Naive thymus-derived CD4-positive, alpha-beta T cell (primary cell): ENCODE measurements at regions not wholly inside any gene's neighbourhood (a gene's known extent, or its start where the extent isn't known, plus 50 kb on each side); places are given as distances from the start of the nearest gene placed in this dataset.

Experiments used
- ATAC-seq: fragments of 150-1000 bp; cut with Tn5 transposase; 2 replicates; pipeline ENCODE4 v1.10.0; 2021; ENCODE audit warnings: mild to moderate bottlenecking, moderate library complexity
- CTCF ChIA-PET: fragments of 350-600 bp; sonication (Branson Sonifier 250); formaldehyde crosslinking; loops from one replicate; lab custom pipeline; 2021; ENCODE audit warnings: antibody characterized with exemption; lab: Charles Lee
- POLR2A ChIA-PET: fragments of 350-600 bp; sonication (Branson Sonifier 250); formaldehyde crosslinking; loops from one replicate; lab custom pipeline; 2021; ENCODE audit warnings: antibody characterized with exemption, inconsistent platforms; lab: Charles Lee
- DNase-seq, 9 donors: peaks; one replicate each; pipeline versions ENCODE4 v3.0.0 to v3.0.0-alpha.2; 2020 to 2022; ENCODE audit warnings: mixed read lengths in 1 of 9
- H3K27ac ChIP-seq: one replicate; pipeline ENCODE4 v1.7.0; 2013; ENCODE audit warnings: mild to moderate bottlenecking, low read depth, low read length, moderate library complexity
- H3K27me3 ChIP-seq, 2 donors: one replicate each; pipeline ENCODE4 v1.7.0; 2013; ENCODE audit warnings: low read length in 2 of 2, mild to moderate bottlenecking in 2 of 2, moderate library complexity in 2 of 2; ENCODE audit not compliant: control insufficient read depth in 2 of 2, insufficient read depth in 2 of 2
- H3K36me3 ChIP-seq, 3 experiments: 1 replicate in 2 of 3; 2 replicates in 1 of 3; pipeline ENCODE4 v1.7.0; 2013; ENCODE audit warnings: low read length in 3 of 3, mild to moderate bottlenecking in 3 of 3, moderate library complexity in 1 of 3; ENCODE audit not compliant: insufficient read depth in 3 of 3, control insufficient read depth in 2 of 3
- H3K4me1 ChIP-seq, 2 donors: one replicate each; pipeline ENCODE4 v1.7.0; 2013; ENCODE audit warnings: low read length in 2 of 2, mild to moderate bottlenecking in 2 of 2, moderate library complexity in 1 of 2; ENCODE audit not compliant: control insufficient read depth in 2 of 2, insufficient read depth in 2 of 2
- H3K4me3 ChIP-seq: 2 replicates; pipeline ENCODE4 v1.7.0; 2013; ENCODE audit warnings: mild to moderate bottlenecking, low read length
- H3K9me3 ChIP-seq, 3 experiments: 1 replicate in 2 of 3; 2 replicates in 1 of 3; pipeline ENCODE4 v1.7.0; 2013; ENCODE audit warnings: low read length in 3 of 3; ENCODE audit not compliant: control insufficient read depth in 2 of 3
- H3K27ac Mint-ChIP-seq, 9 donors: one replicate each; pipeline ENCODE4 v1.8.0; 2020 to 2022; ENCODE audit warnings: mixed read lengths in 9 of 9, mild to moderate bottlenecking in 8 of 9, moderate library complexity in 5 of 9, inconsistent platforms in 2 of 9
- H3K27me3 Mint-ChIP-seq, 5 donors: one replicate each; pipeline ENCODE4 v1.8.0; 2021 to 2022; ENCODE audit warnings: mixed read lengths in 5 of 5, mild to moderate bottlenecking in 1 of 5
- H3K36me3 Mint-ChIP-seq, 5 donors: one replicate each; pipeline ENCODE4 v1.8.0; 2020 to 2022; ENCODE audit warnings: mixed read lengths in 5 of 5, mild to moderate bottlenecking in 3 of 5, inconsistent platforms in 1 of 5
- H3K4me1 Mint-ChIP-seq, 7 donors: one replicate each; pipeline ENCODE4 v1.8.0; 2020 to 2022; ENCODE audit warnings: mixed read lengths in 7 of 7, mild to moderate bottlenecking in 3 of 7, inconsistent platforms in 1 of 7
- H3K4me3 Mint-ChIP-seq, 10 donors: one replicate each; pipeline ENCODE4 v1.8.0; 2020 to 2022; ENCODE audit warnings: mild to moderate bottlenecking in 10 of 10, mixed read lengths in 10 of 10, moderate library complexity in 6 of 10, inconsistent platforms in 2 of 10
- H3K9me3 Mint-ChIP-seq, 11 donors: one replicate each; pipeline ENCODE4 v1.8.0; 2020 to 2022; ENCODE audit warnings: mixed read lengths in 11 of 11, mild to moderate bottlenecking in 4 of 11, inconsistent platforms in 1 of 11, moderate library complexity in 1 of 11
- intact Hi-C, 2 donors: fragments of 100-400 bp; cut with micrococcal nuclease; formaldehyde crosslinking; loops; one replicate each; pipeline ENCODE4 v1.15.1; 2023

DNA sequence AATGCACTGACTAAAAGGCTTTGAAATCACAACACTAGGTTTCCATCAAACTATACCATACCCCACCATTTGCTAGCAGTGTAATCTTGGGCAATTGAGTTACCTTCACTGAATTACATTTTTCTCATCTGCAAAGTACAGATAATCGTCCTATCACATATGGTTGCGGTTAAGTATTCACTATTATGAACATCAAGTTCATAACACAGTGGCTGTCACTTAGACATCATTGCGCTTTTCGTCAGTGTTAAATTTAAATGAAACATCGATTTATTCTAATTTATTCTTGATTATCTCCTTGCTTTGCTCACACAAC, 505.9 kb downstream of the CPS1 start:
- Histone ChIP-seq H3K27ac (no peak overlapping the region), H3K9me3 (no peaks in the 10 kb centered on the region), H3K4me1 (no peaks in the 10 kb centered on the region), H3K27me3 (no peaks in the 10 kb centered on the region), H3K36me3 (no peaks in the 10 kb centered on the region), H3K4me3 (no peak overlapping the region)
- H3K4me1 Mint-ChIP-seq, result no peaks in the 10 kb centered on the region
- no peaks in the 10 kb centered on the region for H3K36me3 Mint-ChIP-seq
- DNase-seq (no peak), ATAC-seq (no peak)
- H3K27me3 Mint-ChIP-seq, result no peaks in the 10 kb centered on the region
- POLR2A ChIA-PET, result no interaction called here
- H3K4me3 Mint-ChIP-seq, result no peak overlapping the region
- intact Hi-C loops, result no loop called here
- H3K27ac Mint-ChIP-seq, result no peak overlapping the region
- CTCF ChIA-PET, result no interaction called here
- no peaks in the 10 kb centered on the region for H3K9me3 Mint-ChIP-seq

DNA sequence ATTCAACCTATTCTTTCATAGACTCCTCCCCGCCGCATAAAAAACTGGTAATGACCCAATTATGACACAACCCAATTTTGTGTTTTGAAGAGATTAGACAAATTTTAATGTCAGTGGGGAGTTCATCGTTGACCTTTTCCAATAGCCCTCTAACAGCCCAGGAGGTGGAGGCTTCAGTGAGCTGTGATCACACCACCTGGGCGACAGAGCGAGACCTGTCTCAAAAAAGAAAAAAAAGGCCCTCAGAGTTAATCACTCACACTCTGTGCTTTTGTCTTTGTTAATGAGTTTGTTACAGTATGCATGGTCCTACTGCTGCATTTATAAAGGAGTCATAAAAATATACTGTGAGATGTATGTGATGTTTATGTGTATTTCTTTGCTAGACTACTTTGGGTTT, 510.6 kb downstream of the CPS1 start:
- Histone ChIP-seq H3K36me3 (no peaks in the 10 kb centered on the region), H3K27ac (no peak overlapping the region), H3K4me3 (no peak overlapping the region), H3K4me1 (no peaks in the 10 kb centered on the region), H3K9me3 (no peaks in the 10 kb centered on the region), H3K27me3 (no peaks in the 10 kb centered on the region)
- Mint-ChIP-seq H3K4me3 (no peak overlapping the region), H3K36me3 (no peaks in the 10 kb centered on the region), H3K4me1 (no peaks in the 10 kb centered on the region), H3K9me3 (peaks cover 0 to 6% (median 0%) of the 10 kb centered on the region in 11 donors), H3K27me3 (no peaks in the 10 kb centered on the region), H3K27ac (no peak overlapping the region)
- ATAC-seq (no peak), DNase-seq (no peak)
- ChIA-PET CTCF (interaction anchor here (1.4 kb wide), 1 partner anchor 11 kb away, joined by 4 read pairs; no protein-coding TSS in a partner anchor), POLR2A (no interaction called here)
- intact Hi-C loops, result no loop called here

DNA sequence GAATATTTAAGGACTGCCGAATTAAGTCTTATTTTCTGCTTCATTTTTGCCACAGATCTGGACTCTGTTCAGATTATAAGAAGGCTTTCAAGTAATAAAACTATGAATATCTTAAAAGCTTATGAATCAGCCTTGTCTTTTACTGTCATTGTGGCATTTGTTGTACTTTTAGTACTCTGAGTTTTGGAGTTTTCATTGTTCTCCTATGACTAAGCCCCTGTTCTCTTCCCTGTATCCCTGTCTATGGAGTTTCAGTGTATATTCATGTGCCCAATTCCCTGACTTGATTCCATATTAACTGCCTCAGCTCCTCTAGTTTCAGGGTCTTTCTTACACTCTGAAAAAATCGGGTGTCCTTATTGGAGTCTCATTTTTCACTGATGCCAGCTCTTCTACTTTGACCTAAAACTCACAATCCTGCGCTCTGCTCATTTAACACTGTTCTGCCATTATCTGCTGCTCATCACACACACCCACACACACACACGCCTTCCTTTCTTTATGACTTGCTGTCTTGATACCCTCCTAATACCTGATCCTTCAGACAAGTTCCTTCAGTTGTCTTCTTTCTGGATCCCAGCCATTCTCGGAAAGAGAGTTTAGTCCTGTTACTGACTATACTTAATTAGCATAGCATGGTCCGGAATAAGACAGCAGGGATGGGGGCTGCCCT, 511.8 kb downstream of the CPS1 start:
- no peaks in the 10 kb centered on the region for H3K36me3 ChIP-seq
- POLR2A ChIA-PET, result no interaction called here
- no peaks in the 10 kb centered on the region for H3K27me3 ChIP-seq
- no peak overlapping the region for H3K4me3 ChIP-seq
- peaks cover 0 to 6% (median 0%) of the 10 kb centered on the region in 11 donors for H3K9me3 Mint-ChIP-seq
- no peaks in the 10 kb centered on the region for H3K27me3 Mint-ChIP-seq
- H3K4me3 Mint-ChIP-seq, result no peak overlapping the region
- H3K36me3 Mint-ChIP-seq, result no peaks in the 10 kb centered on the region
- H3K27ac Mint-ChIP-seq, result no peak overlapping the region
- no peaks in the 10 kb centered on the region for H3K4me1 Mint-ChIP-seq
- no peaks in the 10 kb centered on the region for H3K9me3 ChIP-seq
- intact Hi-C loops, result no loop called here
- no peak for DNase-seq
- no peak overlapping the region for H3K27ac ChIP-seq
- CTCF ChIA-PET, result interaction anchor here (1.4 kb wide), 1 partner anchor 12 kb away, joined by 4 read pairs; no protein-coding TSS in a partner anchor
- no peak for ATAC-seq
- no peaks in the 10 kb centered on the region for H3K4me1 ChIP-seq

DNA sequence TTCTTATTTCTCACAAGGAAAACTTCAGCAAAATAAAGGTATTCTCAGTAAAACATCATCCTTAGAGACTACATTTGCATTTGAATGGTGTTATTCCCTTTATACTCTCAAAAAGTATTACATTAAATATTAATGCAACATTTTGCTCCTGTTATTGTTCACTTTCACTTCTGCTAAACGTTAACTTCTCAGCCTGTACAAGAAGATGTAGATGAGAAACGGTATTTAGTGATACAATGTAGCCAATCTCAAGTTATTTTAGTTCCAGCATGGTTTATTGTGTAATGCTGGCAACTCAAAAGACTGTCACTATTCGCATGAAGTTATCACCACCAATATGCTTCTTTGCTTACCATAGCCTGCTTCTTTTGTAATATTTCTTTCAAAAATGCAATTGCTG, 514.1 kb downstream of the CPS1 start:
- intact Hi-C loops, result no loop called here
- Histone ChIP-seq H3K27me3 (no peaks in the 10 kb centered on the region), H3K9me3 (no peaks in the 10 kb centered on the region), H3K4me3 (no peak overlapping the region), H3K27ac (no peak overlapping the region), H3K4me1 (no peaks in the 10 kb centered on the region), H3K36me3 (no peaks in the 10 kb centered on the region)
- H3K36me3 Mint-ChIP-seq, result no peaks in the 10 kb centered on the region
- H3K27ac Mint-ChIP-seq, result no peak overlapping the region
- CTCF ChIA-PET, result no interaction called here
- H3K27me3 Mint-ChIP-seq, result no peaks in the 10 kb centered on the region
- DNase-seq, result no peak
- H3K4me1 Mint-ChIP-seq, result no peaks in the 10 kb centered on the region
- POLR2A ChIA-PET, result no interaction called here
- no peak overlapping the region for H3K4me3 Mint-ChIP-seq
- H3K9me3 Mint-ChIP-seq, result peaks cover 0 to 6% (median 1%) of the 10 kb centered on the region in 11 donors
- no peak for ATAC-seq

DNA sequence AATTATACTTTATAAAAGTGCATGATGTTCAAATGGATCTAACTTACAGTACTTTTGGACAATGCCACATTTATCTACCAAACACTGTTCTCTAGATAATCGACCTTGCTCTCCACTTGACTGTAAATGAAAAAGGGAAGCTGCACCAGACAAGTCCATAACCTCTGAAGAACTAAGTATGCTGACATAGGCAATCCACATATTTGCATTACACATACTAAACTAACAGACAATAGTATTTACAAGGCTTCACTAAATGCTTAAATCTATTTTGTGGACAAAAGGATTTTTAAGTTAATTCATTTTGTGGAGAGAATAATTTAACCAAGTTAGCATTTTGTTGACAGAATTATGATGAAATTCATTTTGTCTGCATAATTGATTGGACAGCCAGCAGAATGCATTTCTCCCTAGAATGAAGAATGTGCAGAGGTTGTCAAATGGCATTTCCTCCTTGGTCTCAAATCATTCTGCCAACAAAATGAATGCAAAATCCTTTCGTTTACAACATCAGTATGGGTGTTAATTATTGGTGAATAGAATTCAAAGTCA, 520.9 kb downstream of the CPS1 start:
- Histone ChIP-seq H3K9me3 (no peaks in the 10 kb centered on the region), H3K4me3 (no peak overlapping the region), H3K27ac (no peak overlapping the region), H3K27me3 (no peaks in the 10 kb centered on the region), H3K4me1 (no peaks in the 10 kb centered on the region), H3K36me3 (no peaks in the 10 kb centered on the region)
- Mint-ChIP-seq H3K27ac (no peak overlapping the region), H3K4me3 (no peak overlapping the region), H3K27me3 (no peaks in the 10 kb centered on the region), H3K9me3 (peaks cover 0 to 5% (median 0%) of the 10 kb centered on the region in 11 donors), H3K4me1 (no peaks in the 10 kb centered on the region), H3K36me3 (no peaks in the 10 kb centered on the region)
- ATAC-seq (no peak), DNase-seq (no peak)
- CTCF ChIA-PET, result no interaction called here
- POLR2A ChIA-PET, result no interaction called here
- intact Hi-C loops, result no loop called here

DNA sequence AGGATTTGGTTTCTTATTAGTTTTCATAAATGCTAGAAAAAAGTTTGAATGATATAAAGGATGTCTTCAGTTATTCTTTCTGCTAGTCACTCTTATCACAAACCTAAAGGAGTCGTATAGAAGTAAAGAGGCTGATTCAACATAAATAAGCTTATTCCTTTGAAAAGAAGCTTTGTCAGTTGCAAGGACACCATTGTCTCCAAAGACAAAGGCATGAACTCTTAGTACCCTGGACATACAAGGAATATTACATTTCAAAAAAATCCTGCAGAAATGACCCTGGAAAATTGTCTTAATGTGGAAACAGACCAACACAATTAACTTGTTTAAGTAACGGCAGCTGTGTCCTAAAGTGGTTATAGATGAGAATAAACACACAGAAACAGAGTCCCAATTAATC, 528.0 kb downstream of the CPS1 start:
- intact Hi-C loops, result loop anchor here in 1 of 2 donors (2.0 kb wide), 1 partner anchor 1482 kb away; no protein-coding TSS in a partner anchor

DNA sequence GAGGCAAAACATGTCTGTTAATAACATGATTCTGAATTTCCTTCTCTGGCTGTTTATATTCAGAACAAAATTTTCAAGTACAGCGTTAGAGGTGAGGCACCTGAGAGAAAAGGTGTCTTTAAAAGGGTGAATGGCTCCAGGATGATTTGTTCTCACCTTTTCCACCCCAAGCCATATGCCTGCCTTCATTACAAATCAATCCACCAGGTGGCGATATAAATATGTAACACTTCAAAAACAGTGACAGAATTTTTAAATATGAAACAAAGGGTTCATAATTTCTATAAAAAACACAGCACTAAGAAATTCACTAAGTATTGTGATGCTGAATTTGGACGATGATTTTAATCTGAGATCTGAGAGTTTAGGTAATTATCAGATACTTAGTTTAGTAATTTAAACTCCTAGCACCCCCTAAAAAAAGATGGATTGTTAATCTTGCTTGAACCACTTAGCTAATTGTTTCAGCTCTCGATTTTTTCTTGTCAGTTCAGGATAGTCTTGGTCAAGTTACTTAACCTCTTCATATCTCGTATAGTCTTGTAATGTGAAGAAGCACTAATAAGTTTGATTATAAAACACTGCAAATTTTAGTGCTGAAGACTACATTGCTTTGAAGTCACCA, 528.8 kb downstream of the CPS1 start:
- Histone ChIP-seq H3K27me3 (no peaks in the 10 kb centered on the region), H3K4me1 (no peaks in the 10 kb centered on the region), H3K27ac (no peak overlapping the region), H3K36me3 (no peaks in the 10 kb centered on the region), H3K4me3 (no peak overlapping the region), H3K9me3 (no peaks in the 10 kb centered on the region)
- Mint-ChIP-seq H3K27me3 (no peaks in the 10 kb centered on the region), H3K27ac (no peak overlapping the region), H3K36me3 (no peaks in the 10 kb centered on the region), H3K9me3 (no peaks in the 10 kb centered on the region), H3K4me1 (no peaks in the 10 kb centered on the region), H3K4me3 (no peak overlapping the region)
- ATAC-seq, result no peak
- POLR2A ChIA-PET, result no interaction called here
- DNase-seq, result no peak
- CTCF ChIA-PET, result no interaction called here
- intact Hi-C loops, result loop anchor here in 1 of 2 donors (2.0 kb wide), 1 partner anchor 1482 kb away; no protein-coding TSS in a partner anchor

More for the DNA sequence above, 528.0 kb downstream of the CPS1 start:
- Histone ChIP-seq H3K4me3 (no peak overlapping the region), H3K4me1 (no peaks in the 10 kb centered on the region), H3K27ac (no peak overlapping the region), H3K27me3 (no peaks in the 10 kb centered on the region), H3K36me3 (no peaks in the 10 kb centered on the region), H3K9me3 (no peaks in the 10 kb centered on the region)
- Mint-ChIP-seq H3K27me3 (no peaks in the 10 kb centered on the region), H3K36me3 (no peaks in the 10 kb centered on the region), H3K27ac (no peak overlapping the region), H3K4me1 (no peaks in the 10 kb centered on the region), H3K4me3 (no peak overlapping the region), H3K9me3 (peaks cover 0 to 2% (median 0%) of the 10 kb centered on the region in 11 donors)
- CTCF ChIA-PET, result no interaction called here
- DNase-seq (no peak), ATAC-seq (no peak)
- POLR2A ChIA-PET, result no interaction called here
